HepG2 (cell line): ENCODE measurements at regions not wholly inside any gene's neighbourhood (a gene's known extent, or its start where the extent isn't known, plus 50 kb on each side); places are given as distances from the start of the nearest gene placed in this dataset.
A peak's percentile ranks its signal among the peaks of the same experiment; 100 is the strongest.

Experiments
- EEA1 ChIP-seq: sonication (generic); formaldehyde crosslinking; IDR thresholded peaks from 2 replicates; pipeline ENCODE4 v1.5.1; 2020; ENCODE audit warnings: mild to moderate bottlenecking, missing genetic modification reagents, borderline replicate concordance
- EP300 ChIP-seq, 3 experiments: sonication (generic) in 1 of 3; formaldehyde crosslinking in 1 of 3; IDR thresholded peaks; 2 replicates each; pipeline versions ENCODE4 v1.5.1 to v1.6.1; 2011 to 2020; ENCODE audit warnings: low read depth in 2 of 3, low read length in 2 of 3, borderline replicate concordance in 1 of 3, improper control_type of control experiment in 1 of 3, mild to moderate bottlenecking in 1 of 3, missing genetic modification reagents in 1 of 3, moderate library complexity in 1 of 3
- FOXJ3 ChIP-seq: sonication (generic); formaldehyde crosslinking; IDR thresholded peaks from 2 replicates; pipeline ENCODE4 v1.4.0; 2020; ENCODE audit warnings: missing genetic modification reagents, mild to moderate bottlenecking, borderline replicate concordance
- GLI4 ChIP-seq: sonication (generic); formaldehyde crosslinking; IDR thresholded peaks from 2 replicates; pipeline ENCODE4 v1.5.1; 2020; ENCODE audit warnings: missing genetic modification reagents, mild to moderate bottlenecking, moderate library complexity, borderline replicate concordance
- HMG20B ChIP-seq: conservative IDR thresholded peaks from 2 replicates; pipeline ENCODE4 v1.6.1; 2016; ENCODE audit warnings: missing genetic modification reagents, missing compliant biosample characterization
- ISL2 ChIP-seq: sonication (generic); formaldehyde crosslinking; IDR thresholded peaks from 2 replicates; pipeline ENCODE4 v1.5.0; 2020; ENCODE audit warnings: missing genetic modification reagents
- KDM5B ChIP-seq: sonication (generic); formaldehyde crosslinking; IDR thresholded peaks from 2 replicates; pipeline ENCODE4 v1.4.0; 2020; ENCODE audit warnings: missing genetic modification reagents, mild to moderate bottlenecking, borderline replicate concordance
- NCOA5 ChIP-seq: sonication (generic); formaldehyde crosslinking; IDR thresholded peaks from 2 replicates; pipeline ENCODE4 v1.4.0; 2020; ENCODE audit warnings: missing genetic modification reagents
- NR2F2 ChIP-seq: IDR thresholded peaks from 2 replicates; pipeline ENCODE4 v1.6.1; 2012; ENCODE audit warnings: low read depth, inconsistent platforms, borderline replicate concordance
- PPARG ChIP-seq: conservative IDR thresholded peaks from 2 replicates; pipeline ENCODE4 v1.6.1; 2016; ENCODE audit warnings: missing biosample characterization, missing genetic modification reagents
- SAP130 ChIP-seq: IDR thresholded peaks from 2 replicates; pipeline ENCODE4 v1.6.1; 2016; ENCODE audit warnings: low read depth
- SETDB1 ChIP-seq: sonication (generic); formaldehyde crosslinking; IDR thresholded peaks from 2 replicates; pipeline ENCODE4 v1.5.1; 2020; ENCODE audit warnings: missing genetic modification reagents, mild to moderate bottlenecking, borderline replicate concordance
- SRSF9 ChIP-seq: fragments of 200-400 bp; formaldehyde crosslinking; IDR thresholded peaks from 2 replicates; pipeline ENCODE4 v1.6.1; 2018; ENCODE audit warnings: borderline replicate concordance, mild to moderate bottlenecking, low read depth, low read length; ENCODE audit not compliant: insufficient read depth, poor library complexity, severe bottlenecking
- ZNF552 ChIP-seq: sonication (generic); formaldehyde crosslinking; IDR thresholded peaks from 2 replicates; pipeline ENCODE4 v1.9.0; 2022; ENCODE audit warnings: missing genetic modification reagents, mild to moderate bottlenecking, borderline replicate concordance
- ZSCAN25 ChIP-seq: sonication (generic); formaldehyde crosslinking; IDR thresholded peaks from 2 replicates; pipeline ENCODE4 v1.8.0; 2022; ENCODE audit warnings: mild to moderate bottlenecking, missing genetic modification reagents
- TF ChIP-seq, protein P1 (sequence below): sonication (generic); formaldehyde crosslinking; IDR thresholded peaks from 2 replicates; pipeline ENCODE4 v1.4.0; 2020; ENCODE audit warnings: mild to moderate bottlenecking, missing genetic modification reagents
- TF ChIP-seq, protein P2 (sequence below): sonication (generic); formaldehyde crosslinking; IDR thresholded peaks from 2 replicates; pipeline ENCODE4 v1.5.0; 2020; ENCODE audit warnings: mild to moderate bottlenecking, low read depth, missing genetic modification reagents, borderline replicate concordance
- TF ChIP-seq, protein P3 (sequence below), 2 experiments: sonication (generic) in 1 of 2; formaldehyde crosslinking in 1 of 2; IDR thresholded peaks; 2 replicates each; pipeline versions ENCODE4 v1.6.1 to v1.9.0; 2014 to 2022; ENCODE audit warnings: antibody characterized with exemption in 1 of 2, borderline replicate concordance in 1 of 2, inconsistent platforms in 1 of 2, low read depth in 1 of 2, missing genetic modification reagents in 1 of 2
- TF ChIP-seq, protein P4 (sequence below): sonication (generic); formaldehyde crosslinking; IDR thresholded peaks from 2 replicates; pipeline ENCODE4 v1.4.0; 2020; ENCODE audit warnings: mild to moderate bottlenecking, missing genetic modification reagents

DNA sequence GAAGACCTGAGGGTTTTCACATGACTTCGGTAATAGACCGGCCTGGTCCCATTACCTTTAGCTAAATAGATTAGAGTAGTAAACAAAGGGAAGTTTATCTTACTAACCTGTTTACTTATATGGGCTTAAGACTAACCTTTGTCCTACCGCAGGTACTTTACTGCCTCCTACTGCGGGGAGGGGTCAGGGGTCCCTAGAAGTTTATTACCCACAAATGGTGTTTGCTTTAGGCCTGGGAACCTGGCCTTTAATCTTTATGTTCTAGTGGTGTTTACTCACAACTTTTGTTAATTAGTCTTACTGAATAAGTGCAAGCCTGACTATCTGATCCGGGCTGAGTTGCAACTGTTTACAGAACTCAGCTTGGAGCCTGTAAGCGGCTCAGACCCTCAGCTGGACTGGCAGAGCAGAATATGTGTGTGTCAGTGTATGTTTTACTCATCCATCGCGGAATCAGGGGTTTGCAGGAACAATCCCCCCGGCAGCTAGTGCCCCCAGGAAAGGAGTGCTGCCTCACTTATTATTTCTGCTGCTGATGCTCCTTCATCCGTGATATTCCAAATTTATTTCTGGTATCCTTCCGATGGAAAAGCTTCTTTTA, 578.9 kb upstream of the SEMA3D start (continued):
- TF ChIP-seq EP300 (IDR thresholded peaks at IDR 0.05; ENCODE audit: low read depth in 2 of 2, low read length in 2 of 2) = no peak
- TF ChIP-seq EP300 (CRISPR knock-in tag; IDR thresholded peaks at IDR 0.05; ENCODE audit: borderline replicate concordance) = no peak
- TF ChIP-seq, protein P1, sequence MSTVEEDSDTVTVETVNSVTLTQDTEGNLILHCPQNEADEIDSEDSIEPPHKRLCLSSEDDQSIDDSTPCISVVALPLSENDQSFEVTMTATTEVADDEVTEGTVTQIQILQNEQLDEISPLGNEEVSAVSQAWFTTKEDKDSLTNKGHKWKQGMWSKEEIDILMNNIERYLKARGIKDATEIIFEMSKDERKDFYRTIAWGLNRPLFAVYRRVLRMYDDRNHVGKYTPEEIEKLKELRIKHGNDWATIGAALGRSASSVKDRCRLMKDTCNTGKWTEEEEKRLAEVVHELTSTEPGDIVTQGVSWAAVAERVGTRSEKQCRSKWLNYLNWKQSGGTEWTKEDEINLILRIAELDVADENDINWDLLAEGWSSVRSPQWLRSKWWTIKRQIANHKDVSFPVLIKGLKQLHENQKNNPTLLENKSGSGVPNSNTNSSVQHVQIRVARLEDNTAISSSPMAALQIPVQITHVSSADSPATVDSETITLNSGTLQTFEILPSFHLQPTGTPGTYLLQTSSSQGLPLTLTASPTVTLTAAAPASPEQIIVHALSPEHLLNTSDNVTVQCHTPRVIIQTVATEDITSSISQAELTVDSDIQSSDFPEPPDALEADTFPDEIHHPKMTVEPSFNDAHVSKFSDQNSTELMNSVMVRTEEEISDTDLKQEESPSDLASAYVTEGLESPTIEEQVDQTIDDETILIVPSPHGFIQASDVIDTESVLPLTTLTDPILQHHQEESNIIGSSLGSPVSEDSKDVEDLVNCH (CRISPR knock-in tag) = no peak
- 0 out of 2 replicates have a peak, but pooled peaks have one; percentile 24 for TF ChIP-seq PPARG (CRISPR knock-in tag)
- no peak for TF ChIP-seq SETDB1 (CRISPR knock-in tag)
- peak; percentile 35; the same call in 1 of the 2 replicates for TF ChIP-seq ISL2
- no peak for TF ChIP-seq ZSCAN25 (CRISPR knock-in tag)
- no peak for TF ChIP-seq GLI4 (CRISPR knock-in tag)
- TF ChIP-seq ZNF552 (CRISPR knock-in tag) = no peak
- TF ChIP-seq NR2F2 = peak; percentile 68
- no peak for TF ChIP-seq HMG20B (CRISPR knock-in tag)
- TF ChIP-seq EEA1 (CRISPR knock-in tag) = no peak
- no peak for TF ChIP-seq KDM5B
- TF ChIP-seq, protein P2, sequence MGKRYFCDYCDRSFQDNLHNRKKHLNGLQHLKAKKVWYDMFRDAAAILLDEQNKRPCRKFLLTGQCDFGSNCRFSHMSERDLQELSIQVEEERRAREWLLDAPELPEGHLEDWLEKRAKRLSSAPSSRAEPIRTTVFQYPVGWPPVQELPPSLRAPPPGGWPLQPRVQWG (CRISPR knock-in tag) = no peak
- TF ChIP-seq, protein P3, sequence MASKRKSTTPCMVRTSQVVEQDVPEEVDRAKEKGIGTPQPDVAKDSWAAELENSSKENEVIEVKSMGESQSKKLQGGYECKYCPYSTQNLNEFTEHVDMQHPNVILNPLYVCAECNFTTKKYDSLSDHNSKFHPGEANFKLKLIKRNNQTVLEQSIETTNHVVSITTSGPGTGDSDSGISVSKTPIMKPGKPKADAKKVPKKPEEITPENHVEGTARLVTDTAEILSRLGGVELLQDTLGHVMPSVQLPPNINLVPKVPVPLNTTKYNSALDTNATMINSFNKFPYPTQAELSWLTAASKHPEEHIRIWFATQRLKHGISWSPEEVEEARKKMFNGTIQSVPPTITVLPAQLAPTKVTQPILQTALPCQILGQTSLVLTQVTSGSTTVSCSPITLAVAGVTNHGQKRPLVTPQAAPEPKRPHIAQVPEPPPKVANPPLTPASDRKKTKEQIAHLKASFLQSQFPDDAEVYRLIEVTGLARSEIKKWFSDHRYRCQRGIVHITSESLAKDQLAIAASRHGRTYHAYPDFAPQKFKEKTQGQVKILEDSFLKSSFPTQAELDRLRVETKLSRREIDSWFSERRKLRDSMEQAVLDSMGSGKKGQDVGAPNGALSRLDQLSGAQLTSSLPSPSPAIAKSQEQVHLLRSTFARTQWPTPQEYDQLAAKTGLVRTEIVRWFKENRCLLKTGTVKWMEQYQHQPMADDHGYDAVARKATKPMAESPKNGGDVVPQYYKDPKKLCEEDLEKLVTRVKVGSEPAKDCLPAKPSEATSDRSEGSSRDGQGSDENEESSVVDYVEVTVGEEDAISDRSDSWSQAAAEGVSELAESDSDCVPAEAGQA (IDR thresholded peaks at IDR 0.05; ENCODE audit: low read depth) = no peak
- TF ChIP-seq, protein P3 (CRISPR knock-in tag; IDR thresholded peaks at IDR 0.05; ENCODE audit: borderline replicate concordance) = no peak
- TF ChIP-seq SAP130 (CRISPR knock-in tag) = no peak
- no peak for TF ChIP-seq FOXJ3 (CRISPR knock-in tag)
- TF ChIP-seq SRSF9 = no peak
- TF ChIP-seq NCOA5 (CRISPR knock-in tag) = no peak
- TF ChIP-seq, protein P4, sequence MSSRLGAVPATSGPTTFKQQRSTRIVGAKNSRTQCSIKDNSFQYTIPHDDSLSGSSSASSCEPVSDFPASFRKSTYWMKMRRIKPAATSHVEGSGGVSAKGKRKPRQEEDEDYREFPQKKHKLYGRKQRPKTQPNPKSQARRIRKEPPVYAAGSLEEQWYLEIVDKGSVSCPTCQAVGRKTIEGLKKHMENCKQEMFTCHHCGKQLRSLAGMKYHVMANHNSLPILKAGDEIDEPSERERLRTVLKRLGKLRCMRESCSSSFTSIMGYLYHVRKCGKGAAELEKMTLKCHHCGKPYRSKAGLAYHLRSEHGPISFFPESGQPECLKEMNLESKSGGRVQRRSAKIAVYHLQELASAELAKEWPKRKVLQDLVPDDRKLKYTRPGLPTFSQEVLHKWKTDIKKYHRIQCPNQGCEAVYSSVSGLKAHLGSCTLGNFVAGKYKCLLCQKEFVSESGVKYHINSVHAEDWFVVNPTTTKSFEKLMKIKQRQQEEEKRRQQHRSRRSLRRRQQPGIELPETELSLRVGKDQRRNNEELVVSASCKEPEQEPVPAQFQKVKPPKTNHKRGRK (CRISPR knock-in tag) = no peak
